GM23248 (cell line): ENCODE measurements at regions not wholly inside any gene's neighbourhood (a gene's known extent, or its start where the extent isn't known, plus 50 kb on each side); places are given as distances from the start of the nearest gene placed in this dataset.

Experiments
- EZH2 ChIP-seq: fragments of 200-600 bp; sonication (generic); IDR thresholded peaks from 2 replicates; pipeline ENCODE4 v1.6.1; 2018; ENCODE audit warnings: antibody characterized with exemption, mild to moderate bottlenecking; ENCODE audit not compliant: insufficient read depth, poor library complexity, severe bottlenecking
- EZH2phosphoT487 ChIP-seq: fragments of 200-600 bp; sonication (generic); IDR thresholded peaks from 2 replicates; pipeline ENCODE4 v1.6.1; 2018; ENCODE audit warnings: antibody characterized with exemption, moderate library complexity, mild to moderate bottlenecking, low read depth; ENCODE audit not compliant: insufficient read depth

- TF ChIP-seq EZH2 (no peak), EZH2phosphoT487 (no peak)
Observed at GRCh38 chr5:31047007-31047406, 146.5 kb upstream of the CDH6 start.
